Urothelium cell line (cell line): ENCODE measurements at regions not wholly inside any gene's neighbourhood (a gene's known extent, or its start where the extent isn't known, plus 50 kb on each side); places are given as distances from the start of the nearest gene placed in this dataset.
"Not testable (repeated sequence)": the region's sequence is repeated elsewhere in the genome, so short reads cannot be mapped to it uniquely, and the experiment has no call there.

Experiments used
- DNase-seq: peaks from one replicate; pipeline ENCODE4 v3.0.0; 2011; ENCODE audit warnings: low spot score, mixed read lengths
- FAIRE-seq: peaks from 2 replicates; lab custom pipeline; 2011; peaks lifted over from hg19 to GRCh38; lab: Jason Lieb, UNC

DNA sequence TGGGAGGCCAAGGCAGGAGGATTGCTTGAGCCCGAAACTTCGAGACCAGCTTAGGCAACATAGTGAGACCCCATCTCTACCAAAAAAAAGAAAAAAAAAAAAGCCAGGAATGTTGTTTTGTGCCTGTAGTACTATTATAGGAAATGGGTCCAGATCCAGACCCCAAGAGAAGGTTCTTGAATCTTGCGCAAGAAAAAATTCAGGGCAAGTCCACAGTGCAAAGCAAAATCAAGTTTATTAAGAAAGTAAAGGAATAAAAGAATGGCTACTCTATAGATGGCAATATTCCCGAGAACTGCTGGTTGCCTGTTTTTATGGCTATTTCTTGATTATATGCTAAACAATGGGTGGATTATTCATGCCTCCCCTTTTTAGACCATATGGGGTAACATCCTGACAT lies 51.2 kb upstream of the RDX start:
- no peak for FAIRE-seq
- no peak for DNase-seq

DNA sequence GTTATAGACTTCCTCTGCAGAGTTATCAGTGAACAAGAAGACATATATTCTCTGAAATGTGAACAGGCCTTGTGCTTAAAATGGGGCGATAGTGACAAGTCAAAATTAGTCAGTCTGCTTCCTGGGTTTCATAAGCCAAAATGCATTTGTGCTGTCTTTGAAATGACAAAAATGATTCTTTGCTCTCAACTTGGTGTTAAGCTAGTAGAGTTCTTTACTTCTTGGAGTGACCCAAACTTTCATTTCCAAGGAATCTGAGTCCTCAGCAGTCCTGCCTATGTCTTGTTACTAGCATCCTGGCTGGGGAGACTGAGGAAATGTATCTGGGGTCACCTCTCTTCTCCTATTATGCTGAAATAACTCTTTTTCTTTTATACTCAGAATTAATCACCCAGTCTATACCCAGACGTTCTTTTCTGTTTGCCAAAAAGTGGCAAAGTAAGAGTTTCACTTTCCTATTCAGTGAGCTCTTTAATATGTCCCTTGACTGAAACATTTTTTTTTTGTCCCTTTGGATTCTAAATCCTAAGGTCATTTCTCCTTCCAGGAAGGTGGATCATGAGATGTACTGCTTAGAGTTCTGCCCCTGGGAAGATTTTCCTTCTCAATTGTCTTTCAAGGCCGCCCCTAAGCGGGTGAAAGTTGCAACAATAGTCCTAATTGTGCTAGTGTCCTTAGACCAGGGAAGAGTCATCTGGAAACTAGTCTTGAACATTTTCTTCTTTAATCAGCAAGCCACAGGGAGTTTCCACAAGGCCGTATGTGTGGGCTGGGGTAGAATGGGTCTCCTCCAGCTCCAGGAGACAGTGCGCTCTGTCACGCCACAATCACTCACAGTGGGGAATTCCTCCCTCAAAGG lies 53.0 kb upstream of the RDX start:
- FAIRE-seq, result no peak

DNA sequence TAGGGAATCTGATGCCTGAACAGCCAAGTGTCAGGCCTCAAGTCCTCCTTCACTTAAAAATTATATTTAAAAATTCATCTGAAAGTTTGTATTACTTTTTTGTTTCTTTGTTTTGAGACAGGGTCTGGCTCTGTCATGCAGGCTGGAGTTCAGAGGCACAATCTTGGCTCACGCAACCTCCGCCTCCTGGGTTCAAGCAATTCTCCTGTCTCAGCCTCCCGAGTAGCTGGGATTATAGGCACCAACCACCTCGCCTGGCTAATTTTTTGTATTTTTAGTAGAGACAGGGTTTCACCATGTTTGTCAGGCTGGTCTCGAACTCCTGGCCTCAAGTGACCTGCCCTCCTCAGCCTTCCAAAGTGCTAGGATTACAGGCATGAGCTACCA lies 53.6 kb upstream of the RDX start:
- not testable (repeated sequence) for DNase-seq, FAIRE-seq

More for the DNA sequence above, 53.0 kb upstream of the RDX start:
- no peak for DNase-seq

DNA sequence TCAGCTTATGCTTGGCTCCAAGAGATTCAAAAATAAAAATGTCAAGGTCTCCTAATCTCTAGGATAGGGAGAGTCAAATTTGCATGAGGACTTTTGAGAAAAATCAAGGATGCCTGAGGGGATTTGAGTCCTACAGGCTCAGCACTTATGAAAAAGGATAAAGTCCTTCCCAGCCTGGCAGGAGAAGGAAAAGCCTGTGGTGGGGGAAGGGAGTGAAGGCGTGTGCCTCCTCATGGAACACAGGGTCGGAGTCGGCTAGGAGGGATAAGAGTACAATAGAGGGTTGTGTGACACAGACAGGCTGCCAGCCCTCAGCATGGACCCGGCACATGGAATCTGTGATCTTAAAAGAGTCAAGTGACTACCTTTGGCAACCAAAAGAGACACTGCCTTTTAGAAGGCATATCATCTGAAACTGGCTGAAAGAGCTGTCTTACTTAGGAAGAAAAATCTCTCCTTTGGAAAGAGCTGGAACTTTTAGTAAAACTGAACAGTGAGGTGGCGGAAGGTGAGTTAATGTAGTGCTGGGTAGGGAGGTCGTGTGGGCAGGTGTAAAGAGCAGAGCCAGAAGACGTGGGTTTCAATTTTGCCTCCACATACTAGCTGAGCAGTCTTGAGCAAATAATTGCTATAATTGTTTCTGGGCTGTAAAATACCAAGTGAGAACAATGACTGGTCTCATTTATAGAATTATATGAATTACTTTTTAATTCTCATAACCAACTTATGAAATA lies 58.8 kb upstream of the RDX start:
- no peak for FAIRE-seq
- DNase-seq, result no peak

DNA sequence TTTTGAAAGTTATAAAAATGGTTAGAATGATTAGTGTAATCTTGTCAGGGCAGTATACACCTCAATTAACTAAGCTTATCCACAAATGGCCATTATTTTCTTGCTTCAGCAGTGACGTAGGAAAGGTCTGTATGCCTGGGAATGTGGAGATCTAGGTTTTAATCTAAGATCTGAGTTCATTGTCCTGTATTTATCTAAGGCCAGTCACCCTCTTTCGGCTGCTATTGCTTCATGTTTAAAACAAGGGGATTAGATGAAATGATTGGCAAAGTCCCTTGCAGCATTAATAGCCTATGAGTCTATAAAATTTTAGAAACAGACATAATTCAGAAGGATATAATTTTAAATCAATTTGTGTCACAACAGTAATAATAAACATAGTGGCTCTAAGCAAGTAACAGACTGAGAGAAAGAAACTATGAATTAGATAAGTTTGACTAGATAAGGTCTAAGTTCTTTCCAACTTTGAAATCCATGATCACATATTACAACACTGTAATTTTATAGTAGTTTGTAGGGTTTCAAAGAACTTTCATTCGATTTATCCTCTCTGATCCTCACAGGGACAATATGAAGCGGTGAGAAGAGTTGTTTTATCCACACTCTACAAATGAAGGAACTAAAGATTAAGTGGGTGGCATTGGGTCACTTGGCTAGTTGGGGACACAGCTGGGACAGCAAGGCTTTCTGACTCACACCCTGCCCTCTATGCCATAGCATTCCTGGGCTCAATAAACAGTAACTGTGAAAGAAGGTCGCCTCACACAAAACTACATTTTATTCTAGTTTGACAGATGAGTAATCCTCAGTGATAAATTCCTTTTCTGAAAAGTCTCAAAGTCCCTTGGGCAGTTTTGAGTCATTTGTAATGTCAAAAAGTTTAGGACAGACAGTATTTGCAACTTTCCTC lies 60.6 kb upstream of the RDX start:
- FAIRE-seq, result no peak
- DNase-seq, result no peak

DNA sequence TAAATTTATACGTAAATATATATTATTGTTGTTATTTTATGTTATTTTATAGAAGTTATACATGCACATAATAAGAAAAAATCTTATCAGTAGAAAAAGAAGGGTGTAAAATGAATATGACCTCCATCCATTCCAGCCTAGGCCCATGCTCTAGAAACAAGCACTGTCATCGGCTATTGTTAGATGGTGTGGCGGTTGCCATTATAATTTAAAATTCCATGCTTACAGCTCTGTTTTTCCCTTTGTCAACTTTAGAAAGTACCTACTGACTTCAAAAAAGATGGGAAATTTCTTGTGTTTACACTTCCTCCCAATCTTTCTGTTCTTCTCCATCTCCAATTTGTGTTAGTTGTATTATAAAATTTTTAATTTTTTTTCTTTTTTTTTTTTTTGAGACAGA lies 61.9 kb upstream of the RDX start:
- FAIRE-seq (no peak), DNase-seq (no peak)

DNA sequence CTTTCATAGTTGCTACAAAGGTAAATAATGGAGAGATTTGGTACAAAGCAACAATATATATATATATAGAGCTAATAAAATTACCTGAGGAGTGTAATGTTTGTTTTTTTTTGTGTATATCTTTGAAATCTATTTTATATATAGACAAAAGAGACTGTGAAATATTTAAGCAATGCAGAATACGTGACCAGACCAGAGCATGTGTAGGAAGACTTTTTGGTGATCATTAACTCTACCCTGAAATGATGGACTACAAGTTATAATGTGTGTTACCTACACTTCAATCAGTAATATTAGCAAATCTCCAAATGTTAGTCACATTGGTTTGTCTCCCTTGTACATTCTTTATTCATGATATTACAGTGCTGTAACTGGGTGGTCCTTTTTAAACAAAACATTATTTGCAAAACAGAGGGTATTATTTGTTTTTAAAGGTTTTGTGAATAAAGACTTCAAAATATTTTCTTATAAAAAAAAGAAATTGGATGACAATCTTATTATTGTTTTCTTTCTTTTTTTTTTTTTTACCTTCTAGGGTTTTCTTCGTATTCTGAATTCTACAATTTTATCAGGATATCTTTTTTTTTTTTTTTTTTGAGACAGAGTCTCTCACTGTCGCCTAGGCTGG lies 64.5 kb upstream of the RDX start:
- not testable (repeated sequence) for DNase-seq, FAIRE-seq

DNA sequence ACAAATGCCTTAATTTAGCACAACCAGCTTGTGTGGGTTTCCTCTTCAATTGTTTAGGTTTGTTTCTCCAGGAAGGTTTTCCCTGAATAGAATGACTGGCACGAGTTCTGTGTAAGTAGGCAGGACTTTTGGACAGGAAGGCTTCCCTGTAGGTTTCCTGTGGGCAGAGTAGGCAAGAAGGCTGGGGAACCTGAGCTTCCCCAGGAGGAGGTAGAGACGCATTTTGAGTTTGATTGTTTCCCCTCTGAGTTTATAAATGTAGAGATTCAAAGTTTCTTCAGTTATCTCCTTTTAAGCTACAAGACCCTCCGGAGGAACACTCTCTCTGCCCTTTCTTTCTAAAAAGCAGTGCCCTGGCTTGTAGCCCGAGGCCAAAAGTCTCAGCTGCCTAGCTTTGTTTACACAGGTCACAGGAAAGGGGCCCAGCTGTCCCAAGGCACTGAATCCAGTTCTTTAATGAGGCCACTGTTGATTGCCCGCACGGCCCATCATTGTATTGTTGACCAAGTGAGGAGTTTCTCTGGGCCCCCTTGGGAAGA lies 66.6 kb upstream of the RDX start:
- peak; percentile 32 for DNase-seq
- FAIRE-seq, result no peak

DNA sequence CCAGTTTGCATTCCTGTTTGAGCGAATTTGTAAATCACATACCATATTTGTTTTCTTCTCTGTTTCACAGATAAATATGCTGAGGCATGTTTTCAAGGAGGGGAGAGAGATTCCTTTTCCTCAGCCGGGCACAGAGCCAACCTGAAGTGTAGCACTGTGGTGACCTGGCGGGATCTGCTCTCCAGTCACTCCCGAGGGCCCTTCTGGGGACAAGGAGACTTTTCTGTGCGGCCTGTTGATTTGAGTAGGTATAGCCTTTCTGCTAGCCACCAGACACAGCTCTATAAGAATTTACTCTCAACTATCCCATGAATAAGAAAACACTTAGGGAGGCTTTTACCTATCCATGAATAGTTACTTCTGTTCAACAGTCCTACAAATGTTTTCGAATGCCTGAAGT lies 63.5 kb upstream of the FDX1 start:
- DNase-seq (peak; percentile 42), FAIRE-seq (no peak)

DNA sequence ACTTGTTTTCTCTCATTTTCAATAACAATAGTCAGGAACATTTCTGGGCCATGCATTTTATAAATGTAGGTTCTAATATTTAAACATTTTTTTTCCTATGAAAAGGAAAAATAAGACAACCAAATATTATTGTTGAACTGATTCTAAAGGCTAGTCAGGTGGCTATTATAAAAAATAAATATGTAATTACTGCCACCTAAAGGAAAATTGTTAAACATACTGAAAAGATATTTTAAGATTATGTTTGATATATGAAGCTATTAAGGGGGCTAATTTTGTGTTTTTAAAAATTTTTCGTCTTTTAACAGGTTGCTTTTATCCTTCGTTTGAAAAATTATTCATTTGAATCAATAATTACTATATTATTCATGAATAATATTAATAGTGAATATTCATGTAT lies 62.2 kb upstream of the FDX1 start:
- FAIRE-seq, result no peak

DNA sequence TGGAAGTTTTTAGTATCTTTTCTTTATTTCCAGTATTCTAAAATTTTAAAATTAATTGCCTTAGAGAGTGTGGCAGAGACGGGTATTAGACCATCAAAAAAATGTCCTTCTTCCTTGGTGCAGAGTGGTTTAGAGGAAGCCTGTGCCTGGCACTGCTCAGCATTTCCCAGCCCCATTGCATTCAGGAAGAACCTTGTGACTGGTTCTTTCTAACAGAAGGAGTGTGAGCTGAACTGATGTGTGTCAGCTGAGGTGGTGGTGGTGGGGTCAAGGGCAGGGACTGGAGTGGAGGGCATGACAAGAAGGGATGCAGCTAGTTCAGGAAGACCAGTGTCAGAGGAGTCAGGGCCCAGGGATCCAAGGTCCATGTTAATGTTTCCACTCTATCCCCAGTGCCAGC lies 58.7 kb upstream of the FDX1 start:
- no peak for FAIRE-seq
- no peak for DNase-seq

More for the DNA sequence above, 62.2 kb upstream of the FDX1 start:
- DNase-seq, result no peak

DNA sequence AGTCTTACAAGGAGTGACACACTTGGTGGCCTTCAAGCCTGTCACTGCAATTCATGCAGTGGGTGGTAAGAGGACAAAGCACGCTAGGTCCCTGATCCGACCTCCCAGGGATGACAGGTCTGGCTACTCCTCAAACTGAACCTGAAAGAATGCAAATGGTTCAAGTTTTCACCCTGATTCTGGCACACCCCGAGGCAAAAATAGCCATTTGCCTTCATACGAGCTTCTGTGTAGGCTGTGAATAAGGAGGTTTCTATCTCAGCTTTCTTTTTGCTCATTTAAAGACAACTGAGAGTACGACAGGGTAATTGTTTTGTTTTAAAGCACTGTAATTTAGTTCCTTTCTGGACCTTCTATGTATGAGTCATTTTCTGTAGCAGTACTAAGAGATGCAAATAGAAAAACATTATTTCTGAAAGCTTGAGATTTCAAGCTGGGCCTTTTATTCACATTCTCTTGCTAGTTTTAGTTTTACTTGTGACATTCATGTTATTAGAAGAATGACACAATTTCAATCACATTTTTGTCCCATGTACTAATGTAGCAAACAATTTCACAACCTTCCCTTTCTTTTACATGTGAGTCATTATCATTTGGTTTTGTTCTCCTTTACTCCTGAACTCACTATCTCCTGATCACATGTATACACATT lies 56.6 kb upstream of the FDX1 start:
- DNase-seq (no peak), FAIRE-seq (no peak)

DNA sequence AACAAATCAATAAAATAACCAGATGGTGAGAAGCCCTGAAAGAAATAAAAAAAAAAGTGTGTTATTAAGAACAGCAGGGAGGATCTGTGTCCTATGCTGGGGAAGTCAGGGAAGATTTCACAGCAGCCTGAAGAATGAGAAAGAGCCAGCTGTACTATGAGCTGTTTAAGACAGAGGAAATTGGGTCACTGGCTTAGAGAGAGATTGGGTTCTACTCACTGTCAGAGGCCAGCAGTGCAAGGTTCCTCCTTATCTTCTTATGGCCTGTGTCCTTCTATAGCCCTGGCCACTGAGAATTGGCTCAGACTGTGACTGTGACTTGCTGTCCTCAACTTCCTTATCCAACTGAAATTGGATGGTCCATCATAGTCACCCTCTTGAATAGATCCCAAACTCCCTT lies 54.8 kb upstream of the FDX1 start:
- DNase-seq, result no peak
- no peak for FAIRE-seq

DNA sequence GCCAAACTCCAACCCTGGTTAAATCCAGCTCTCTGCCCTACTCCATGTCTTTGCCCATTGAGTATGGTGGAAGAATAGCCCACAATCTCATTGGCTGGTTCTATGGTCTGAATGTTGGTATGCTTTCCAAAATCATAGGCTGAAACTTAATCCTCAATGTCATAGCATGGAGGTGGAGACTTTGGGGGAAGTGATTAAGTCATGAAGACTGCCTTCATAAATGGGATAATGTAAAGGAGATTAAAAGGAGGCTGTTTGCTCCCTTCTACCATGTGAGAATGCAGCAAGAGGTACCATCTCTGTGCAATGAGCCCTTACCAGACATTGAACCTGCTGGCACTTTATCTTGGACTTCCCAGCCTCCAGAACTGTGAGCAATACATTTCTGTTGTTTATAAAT lies 54.4 kb upstream of the FDX1 start:
- no peak for DNase-seq
- no peak for FAIRE-seq

DNA sequence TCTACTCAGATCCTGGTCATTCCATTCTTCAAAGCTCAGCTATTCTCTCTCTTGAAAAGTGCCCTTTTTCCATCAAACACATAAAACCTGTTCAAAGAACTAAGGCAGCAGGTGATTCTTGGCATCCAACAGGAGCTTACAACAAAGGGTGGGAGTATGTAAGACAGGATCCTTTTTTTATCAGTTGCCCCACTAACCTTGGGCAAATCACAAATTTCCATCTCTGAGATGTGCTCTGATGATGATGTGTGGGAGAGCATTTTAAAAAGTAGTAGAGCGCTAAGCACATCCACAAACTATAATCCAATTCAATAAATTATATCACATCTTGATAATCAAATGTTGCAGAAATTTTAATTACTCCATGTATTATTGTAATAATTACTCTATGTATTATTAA lies 53.7 kb upstream of the FDX1 start:
- DNase-seq, result no peak
- no peak for FAIRE-seq

DNA sequence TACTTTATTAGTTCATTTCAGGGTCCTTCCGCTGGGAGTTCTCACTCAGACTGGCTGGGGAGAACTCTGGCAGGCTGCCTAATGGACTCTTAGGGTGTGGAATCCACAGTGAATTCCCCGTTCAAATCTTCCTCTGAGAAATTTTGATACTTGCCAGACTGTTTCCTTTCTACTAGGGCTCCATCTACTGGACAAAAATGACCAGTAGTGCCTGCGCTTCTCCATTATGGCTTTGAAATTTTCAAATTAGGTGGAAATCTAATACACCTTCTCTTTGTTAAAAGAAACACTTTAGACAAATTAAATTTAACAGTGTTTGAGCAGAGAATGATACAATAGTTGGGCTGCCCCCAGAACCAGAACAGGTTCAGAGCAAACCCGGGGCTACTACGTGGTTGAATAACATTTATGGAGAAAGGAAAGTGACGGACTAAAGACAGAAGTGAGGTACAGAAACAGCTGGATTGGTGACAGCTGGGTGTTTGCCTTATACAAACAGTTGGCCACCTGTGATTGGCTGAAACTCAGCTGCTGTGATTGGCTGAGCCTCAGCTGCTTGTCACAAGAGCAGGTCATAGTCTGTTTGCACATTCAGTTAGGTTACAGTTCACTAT lies 52.9 kb upstream of the FDX1 start:
- peak; percentile 79 for DNase-seq

DNA sequence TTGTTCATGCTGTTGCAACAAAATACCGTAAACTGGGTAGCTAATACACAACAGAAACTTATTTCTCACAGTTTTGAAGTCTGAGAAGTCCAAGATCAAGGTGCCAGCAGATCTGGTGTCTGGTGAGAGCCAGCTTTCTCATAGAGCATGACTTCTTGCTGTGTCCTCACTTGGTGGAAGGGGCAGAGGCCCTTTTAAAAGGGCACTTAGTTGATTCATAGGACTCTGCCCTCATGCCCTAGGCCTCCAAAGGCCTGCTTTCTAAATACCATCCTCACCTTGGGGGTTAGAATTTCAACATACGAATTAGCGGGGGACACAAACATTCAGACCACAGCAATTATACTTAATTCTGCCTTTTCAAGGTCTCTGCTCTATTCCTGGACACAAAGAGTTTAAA lies 52.3 kb upstream of the FDX1 start:
- no peak for DNase-seq
- no peak for FAIRE-seq

More for the DNA sequence above, 52.9 kb upstream of the FDX1 start:
- no peak for FAIRE-seq

DNA sequence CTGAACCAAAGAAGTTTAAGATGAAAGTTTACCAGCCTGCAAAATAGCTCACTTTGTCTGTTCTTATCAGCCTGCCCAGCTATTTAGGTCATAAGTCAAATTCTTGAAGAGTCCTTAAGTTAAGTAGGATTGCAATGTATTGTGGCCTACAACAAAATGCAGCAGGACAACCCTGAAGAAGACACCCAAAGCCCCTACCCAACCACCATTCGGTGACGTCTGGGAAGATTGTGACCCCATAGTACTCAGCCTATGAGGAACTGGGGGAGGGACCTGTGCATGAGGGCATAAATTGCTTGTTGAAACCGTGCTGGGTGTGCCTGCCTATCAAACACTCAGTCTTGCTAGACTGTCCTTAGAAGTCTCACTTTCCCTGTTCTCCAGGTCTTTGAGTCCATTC lies 50.5 kb upstream of the FDX1 start:
- FAIRE-seq, result no peak
- no peak for DNase-seq

DNA sequence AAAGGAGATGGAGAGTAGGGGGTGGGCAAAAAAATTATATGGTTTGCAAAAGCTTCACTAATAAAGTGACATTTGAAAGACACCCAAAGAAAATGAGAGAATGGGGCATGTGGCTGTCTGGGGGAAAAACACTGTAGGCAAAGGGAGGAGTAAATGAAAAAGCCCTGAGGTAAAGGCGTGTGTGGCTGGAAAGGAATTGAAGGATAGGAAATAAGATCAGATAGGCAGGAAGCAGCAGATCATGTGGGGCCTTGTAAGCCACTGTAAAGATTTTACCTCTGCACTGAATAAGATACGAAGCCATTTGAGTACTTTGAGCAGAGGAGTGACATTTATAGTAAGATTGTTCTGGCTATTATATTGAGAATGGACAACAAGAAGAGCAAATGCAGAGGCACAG lies 49.8 kb upstream of the FDX1 start:
- DNase-seq (no peak), FAIRE-seq (no peak)
